ENCODE measurements at regions not wholly inside any gene's neighbourhood (a gene's known extent, or its start where the extent isn't known, plus 50 kb on each side); places are given as distances from the start of the nearest gene placed in this dataset.
"Not testable (repeated sequence)": the region's sequence is repeated elsewhere in the genome, so short reads cannot be mapped to it uniquely, and the experiment has no call there.

DNA sequence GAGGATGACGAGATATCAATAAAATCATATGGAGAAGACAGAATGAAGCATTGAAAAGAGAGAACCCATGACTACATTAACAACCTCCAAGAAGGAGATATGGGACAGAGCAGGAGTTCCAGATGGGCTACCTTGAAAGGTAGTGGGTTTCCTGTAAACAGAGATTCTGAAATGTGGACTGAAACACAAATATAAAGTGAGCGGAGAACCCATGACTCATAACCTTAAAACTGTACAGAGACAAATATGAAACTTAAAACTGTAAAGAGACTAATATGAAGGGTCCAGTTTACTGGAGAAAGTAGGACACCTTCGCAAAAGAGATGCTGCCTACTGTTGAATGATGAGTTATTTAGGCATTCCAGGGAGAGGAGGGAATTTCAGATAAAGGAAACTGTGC, 383.7 kb downstream of the CAAP1 start:
- no peak overlapping the region for H3K4me2 ChIP-seq (ENCODE audit: unreplicated experiment)
- no peak overlapping the region for H3K9ac ChIP-seq
- H4K20me1 ChIP-seq (ENCODE audit: insufficient read depth), result no peaks in the 10 kb centered on the region
- no peaks in the 10 kb centered on the region for H3K9me2 ChIP-seq (ENCODE audit: insufficient read depth)
- 24% methylated on average over 3 of the region's 3 CpGs for WGBS, 2 experiments (ENCODE audit: low coverage in 1 of 2, low lambda C conversion rate in 2 of 2, missing lambda C conversion rate in 2 of 2)
- no peak for DNase-seq
- no peak overlapping the region for H2AFZ ChIP-seq
- H3K4me1 ChIP-seq (ENCODE audit: insufficient read depth), result no peaks in the 10 kb centered on the region
- H3K4me3 ChIP-seq, result no peak overlapping the region
- H3K36me3 ChIP-seq (ENCODE audit: low read depth), result no peaks in the 10 kb centered on the region
- no peaks in the 10 kb centered on the region for H3K79me2 ChIP-seq (ENCODE audit: insufficient read depth)
- H3K9me3 ChIP-seq (ENCODE audit: low read depth), result no peaks in the 10 kb centered on the region
- H3K27me3 ChIP-seq (replicated peaks; ENCODE audit: insufficient read depth), result no peaks in the 10 kb centered on the region
- in situ Hi-C loops (cut with MboI), result no loop called here
- H3K27ac ChIP-seq, result no peak overlapping the region
- no peaks in the 10 kb centered on the region for H3F3A ChIP-seq (ENCODE audit: insufficient read depth)
- no peak for TF ChIP-seq EZH2 (IDR thresholded peaks at IDR 0.05; ENCODE audit: insufficient read depth, poor library complexity, severe bottlenecking)
- no peak for TF ChIP-seq EZH2phosphoT487 (IDR thresholded peaks at IDR 0.05; ENCODE audit: insufficient read depth, low read depth)

DNA sequence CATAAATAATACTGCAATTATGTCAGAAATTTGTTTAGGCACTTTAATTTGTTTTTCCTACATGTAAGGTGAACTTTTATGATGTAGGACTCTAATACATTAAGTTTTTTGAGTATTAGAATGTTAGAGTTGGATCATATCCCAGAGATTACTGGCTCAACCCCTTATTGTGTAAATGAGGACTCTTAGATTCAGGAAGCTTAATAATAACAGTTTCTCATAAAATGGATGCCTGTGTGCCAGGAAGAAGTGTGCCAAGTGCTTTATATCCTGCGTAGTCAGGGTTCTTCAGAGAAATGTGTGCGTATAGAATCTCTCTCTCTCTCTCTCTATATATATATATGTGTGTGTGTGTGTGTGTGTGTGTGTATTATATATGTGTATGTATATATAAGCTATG, 388.5 kb downstream of the CAAP1 start:
- no peak overlapping the region for H3K4me2 ChIP-seq (ENCODE audit: unreplicated experiment)
- no peaks in the 10 kb centered on the region for H3K27me3 ChIP-seq (replicated peaks; ENCODE audit: insufficient read depth)
- WGBS, 2 experiments (ENCODE audit: low coverage in 1 of 2, low lambda C conversion rate in 2 of 2, missing lambda C conversion rate in 2 of 2), result 10 to 33% methylated on average over 1 to 2 of the region's 2 CpGs
- H3K9ac ChIP-seq, result no peak overlapping the region
- no peaks in the 10 kb centered on the region for H3K4me1 ChIP-seq (ENCODE audit: insufficient read depth)
- no peak overlapping the region for H3K4me3 ChIP-seq
- H3F3A ChIP-seq (ENCODE audit: insufficient read depth), result no peaks in the 10 kb centered on the region
- H3K79me2 ChIP-seq (ENCODE audit: insufficient read depth), result no peaks in the 10 kb centered on the region
- in situ Hi-C loops (cut with MboI), result no loop called here
- no peak for DNase-seq
- H3K27ac ChIP-seq, result no peak overlapping the region
- H3K9me3 ChIP-seq (ENCODE audit: low read depth), result no peaks in the 10 kb centered on the region
- H2AFZ ChIP-seq, result no peak overlapping the region
- H4K20me1 ChIP-seq (ENCODE audit: insufficient read depth), result no peaks in the 10 kb centered on the region
- no peak for TF ChIP-seq EZH2phosphoT487 (IDR thresholded peaks at IDR 0.05; ENCODE audit: insufficient read depth, low read depth)
- no peak for TF ChIP-seq EZH2 (IDR thresholded peaks at IDR 0.05; ENCODE audit: insufficient read depth, poor library complexity, severe bottlenecking)
- no peaks in the 10 kb centered on the region for H3K36me3 ChIP-seq (ENCODE audit: low read depth)
- no peaks in the 10 kb centered on the region for H3K9me2 ChIP-seq (ENCODE audit: insufficient read depth)

DNA sequence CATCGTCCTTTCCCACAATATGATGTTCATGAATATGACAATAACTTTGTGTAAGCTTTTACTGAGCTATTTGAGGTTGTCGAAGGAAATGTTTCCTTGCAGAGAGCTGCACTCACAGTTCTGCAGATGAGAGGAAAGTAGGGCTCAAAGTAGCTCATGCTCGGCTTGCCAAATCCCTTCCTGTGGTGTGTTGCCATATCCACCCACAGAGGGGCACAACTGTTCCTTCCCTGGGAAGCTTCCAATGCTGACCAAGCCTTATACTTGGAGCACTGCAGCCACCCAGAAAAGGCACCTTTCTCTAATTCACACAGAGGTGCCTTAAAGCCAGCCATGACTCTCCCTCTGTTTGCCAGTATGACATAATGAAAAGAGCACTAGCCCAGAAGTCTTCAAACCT, 390.3 kb downstream of the CAAP1 start:
- Histone ChIP-seq H4K20me1 (ENCODE audit: insufficient read depth) (no peaks in the 10 kb centered on the region), H3K27me3 (replicated peaks; ENCODE audit: insufficient read depth) (no peaks in the 10 kb centered on the region), H3K36me3 (ENCODE audit: low read depth) (no peaks in the 10 kb centered on the region), H3F3A (ENCODE audit: insufficient read depth) (no peaks in the 10 kb centered on the region), H3K27ac (no peak overlapping the region), H3K79me2 (ENCODE audit: insufficient read depth) (no peaks in the 10 kb centered on the region), H3K9me2 (ENCODE audit: insufficient read depth) (no peaks in the 10 kb centered on the region), H3K4me3 (no peak overlapping the region), H2AFZ (no peak overlapping the region), H3K4me2 (ENCODE audit: unreplicated experiment) (no peak overlapping the region), H3K9ac (no peak overlapping the region), H3K9me3 (ENCODE audit: low read depth) (no peaks in the 10 kb centered on the region), H3K4me1 (ENCODE audit: insufficient read depth) (no peaks in the 10 kb centered on the region)
- TF ChIP-seq EZH2phosphoT487 (IDR thresholded peaks at IDR 0.05; ENCODE audit: insufficient read depth, low read depth) (no peak), EZH2 (IDR thresholded peaks at IDR 0.05; ENCODE audit: insufficient read depth, poor library complexity, severe bottlenecking) (no peak)
- no peak for DNase-seq
- in situ Hi-C loops (cut with MboI), result no loop called here
- 2 to 5% methylated on average over 3 of the region's 3 CpGs for WGBS, 2 experiments (ENCODE audit: low coverage in 1 of 2, low lambda C conversion rate in 2 of 2, missing lambda C conversion rate in 2 of 2)

DNA sequence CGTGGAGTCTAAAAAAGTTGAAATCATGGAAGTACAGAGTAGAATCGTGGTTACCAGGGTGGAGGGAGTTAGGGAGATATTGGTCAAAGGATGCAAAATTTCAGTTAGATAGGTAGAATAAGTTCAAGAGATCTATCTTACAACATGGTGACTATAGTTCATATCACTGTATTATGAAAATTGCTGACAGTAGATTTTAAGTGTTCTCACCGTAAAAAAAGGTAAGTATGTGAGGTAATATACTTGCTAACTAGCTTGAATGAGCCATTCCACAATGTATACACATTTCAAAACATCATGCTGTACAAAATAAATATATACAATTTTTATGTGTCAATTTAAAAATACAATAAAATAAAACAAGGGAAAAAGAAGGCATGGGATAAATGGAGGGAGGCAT, 392.1 kb downstream of the CAAP1 start:
- Histone ChIP-seq H3K79me2 (ENCODE audit: insufficient read depth) (no peaks in the 10 kb centered on the region), H3K27me3 (replicated peaks; ENCODE audit: insufficient read depth) (no peaks in the 10 kb centered on the region), H4K20me1 (ENCODE audit: insufficient read depth) (no peaks in the 10 kb centered on the region), H3K4me3 (no peak overlapping the region), H2AFZ (no peak overlapping the region), H3K4me1 (ENCODE audit: insufficient read depth) (no peaks in the 10 kb centered on the region), H3K9ac (no peak overlapping the region), H3K4me2 (ENCODE audit: unreplicated experiment) (no peak overlapping the region), H3K36me3 (ENCODE audit: low read depth) (no peaks in the 10 kb centered on the region), H3K9me3 (ENCODE audit: low read depth) (no peaks in the 10 kb centered on the region), H3F3A (ENCODE audit: insufficient read depth) (no peaks in the 10 kb centered on the region), H3K9me2 (ENCODE audit: insufficient read depth) (no peaks in the 10 kb centered on the region), H3K27ac (no peak overlapping the region)
- WGBS, 2 experiments (ENCODE audit: low coverage in 1 of 2, low lambda C conversion rate in 2 of 2, missing lambda C conversion rate in 2 of 2), result 3 to 5% methylated on average over 3 of the region's 3 CpGs
- DNase-seq, result no peak
- no peak for TF ChIP-seq EZH2 (IDR thresholded peaks at IDR 0.05; ENCODE audit: insufficient read depth, poor library complexity, severe bottlenecking)
- no peak for TF ChIP-seq EZH2phosphoT487 (IDR thresholded peaks at IDR 0.05; ENCODE audit: insufficient read depth, low read depth)
- in situ Hi-C loops (cut with MboI), result no loop called here

DNA sequence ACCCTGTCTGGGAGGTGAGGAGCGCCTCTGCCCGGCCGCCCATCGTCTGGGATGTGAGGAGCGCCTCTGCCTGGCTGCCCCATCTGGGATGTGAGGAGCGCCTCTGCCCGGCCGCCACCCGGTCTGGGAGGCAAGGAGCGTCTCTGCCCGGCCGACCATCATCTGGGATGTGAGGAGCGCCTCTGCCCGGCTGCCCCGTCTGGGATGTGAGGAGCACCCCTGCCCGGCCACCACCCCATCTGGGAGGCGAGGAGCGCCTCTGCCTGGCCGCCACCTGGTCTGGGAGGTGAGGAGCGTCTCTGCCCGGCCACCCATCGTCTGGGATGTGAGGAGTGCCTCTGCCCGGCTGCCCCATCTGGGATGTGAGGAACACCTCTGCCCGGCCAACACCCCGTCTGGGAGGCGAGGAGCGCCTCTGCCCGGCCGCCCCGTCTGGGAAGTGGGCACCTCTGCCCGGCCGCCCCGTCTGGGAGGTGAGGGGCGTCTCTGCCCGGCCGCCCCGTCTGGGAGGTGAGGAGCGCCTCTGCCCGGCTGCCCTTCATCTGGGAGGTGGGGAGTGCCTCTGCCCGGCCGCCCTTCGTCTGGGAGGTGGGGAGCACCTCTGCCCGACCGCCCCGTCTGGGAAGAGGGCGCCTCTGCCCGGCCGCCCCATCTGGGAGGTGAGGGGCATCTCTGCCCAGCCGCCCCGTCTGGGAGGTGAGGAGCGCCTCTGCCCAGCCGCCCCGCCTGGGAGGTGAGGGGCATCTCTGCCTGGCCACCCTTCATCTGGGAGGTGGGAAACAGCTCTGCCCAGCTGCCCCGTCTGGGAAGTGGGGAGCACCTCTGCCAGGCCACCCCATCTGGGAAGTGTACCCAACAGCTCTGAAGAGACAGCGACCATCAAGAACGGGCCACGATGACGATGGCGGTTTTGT, 399.7 kb downstream of the CAAP1 start:
- in situ Hi-C loops (cut with MboI); H3K9ac ChIP-seq; H2AFZ ChIP-seq; H3K4me2 ChIP-seq (ENCODE audit: unreplicated experiment); H3K36me3 ChIP-seq (ENCODE audit: low read depth); H3K4me1 ChIP-seq (ENCODE audit: insufficient read depth); DNase-seq; H4K20me1 ChIP-seq (ENCODE audit: insufficient read depth); H3K27ac ChIP-seq; H3K27me3 ChIP-seq (replicated peaks; ENCODE audit: insufficient read depth); H3K9me3 ChIP-seq (ENCODE audit: low read depth); H3F3A ChIP-seq (ENCODE audit: insufficient read depth); H3K4me3 ChIP-seq; H3K9me2 ChIP-seq (ENCODE audit: insufficient read depth); H3K79me2 ChIP-seq (ENCODE audit: insufficient read depth): not testable (repeated sequence)
- 73 to 74% methylated on average over 20 to 58 of the region's 59 CpGs for WGBS, 2 experiments (ENCODE audit: low coverage in 1 of 2, low lambda C conversion rate in 2 of 2, missing lambda C conversion rate in 2 of 2)

DNA sequence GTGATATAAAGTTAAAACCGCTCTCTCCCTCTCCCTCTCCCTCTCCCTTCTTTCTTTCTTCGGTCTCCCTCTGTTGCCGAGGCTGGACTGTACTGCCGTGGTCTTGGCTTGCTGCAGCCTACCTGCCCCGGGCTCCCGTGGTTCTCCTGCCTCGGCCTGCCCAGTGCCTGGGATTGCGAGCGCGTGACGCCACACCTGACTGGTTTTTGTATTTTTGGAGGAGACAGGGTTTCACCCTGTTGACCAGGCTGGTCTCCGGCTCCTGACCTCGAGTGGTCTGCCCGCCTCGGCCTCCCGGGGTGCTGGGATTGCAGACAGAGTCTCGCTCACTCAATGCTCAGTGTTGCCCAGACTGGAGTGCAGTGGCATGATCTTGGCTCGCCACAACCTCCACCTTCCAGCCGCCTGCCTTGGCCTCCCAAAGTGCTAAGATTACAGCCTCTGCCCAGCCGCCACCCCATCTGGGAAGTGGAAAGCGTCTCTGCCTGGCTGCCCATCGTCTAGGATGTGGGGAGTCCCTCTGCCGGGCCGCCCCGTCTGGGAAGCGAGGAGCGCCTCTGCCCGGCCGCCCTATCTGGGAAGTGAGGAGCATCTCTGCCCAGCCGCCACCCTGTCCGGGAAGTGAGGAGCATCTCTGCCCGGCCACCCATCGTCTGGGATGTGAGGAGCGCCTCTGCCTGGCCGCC, 400.5 kb downstream of the CAAP1 start:
- in situ Hi-C loops (cut with MboI); H3F3A ChIP-seq (ENCODE audit: insufficient read depth); H2AFZ ChIP-seq; H3K9me2 ChIP-seq (ENCODE audit: insufficient read depth); H3K27ac ChIP-seq; DNase-seq; H3K4me2 ChIP-seq (ENCODE audit: unreplicated experiment); H3K4me3 ChIP-seq; H3K9me3 ChIP-seq (ENCODE audit: low read depth); H3K79me2 ChIP-seq (ENCODE audit: insufficient read depth); H3K4me1 ChIP-seq (ENCODE audit: insufficient read depth); H3K36me3 ChIP-seq (ENCODE audit: low read depth); H4K20me1 ChIP-seq (ENCODE audit: insufficient read depth); H3K27me3 ChIP-seq (replicated peaks; ENCODE audit: insufficient read depth); H3K9ac ChIP-seq: not testable (repeated sequence)
- 60 to 61% methylated on average over 29 to 31 of the region's 35 CpGs for WGBS, 2 experiments (ENCODE audit: low coverage in 1 of 2, low lambda C conversion rate in 2 of 2, missing lambda C conversion rate in 2 of 2)
